ENCODE measurements at regions not wholly inside any gene's neighbourhood (a gene's known extent, or its start where the extent isn't known, plus 50 kb on each side); places are given as distances from the start of the nearest gene placed in this dataset.

DNA sequence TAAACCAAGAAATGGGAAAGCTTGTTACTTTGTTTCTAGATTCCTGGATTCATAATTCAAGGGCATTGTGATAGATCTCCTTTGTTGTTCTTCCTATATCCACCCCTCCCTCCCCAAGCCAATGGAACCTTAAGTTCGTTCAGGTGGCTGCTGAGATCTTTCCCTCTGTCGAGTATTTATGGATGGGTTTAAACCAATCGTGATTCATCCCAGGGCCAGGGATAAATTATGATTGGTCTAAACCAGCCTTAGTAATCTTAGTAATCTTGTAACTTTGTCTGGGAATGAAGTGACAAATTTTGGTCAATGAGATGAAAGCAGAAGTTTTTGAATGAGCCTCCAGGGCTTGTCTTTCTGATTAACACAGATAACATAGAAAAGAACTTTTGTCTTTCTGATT lies 56.1 kb upstream of the PCED1B start:
- ChIA-PET POLR2A (no interaction called here), CTCF (interaction anchor here (4.3 kb wide), 1 partner anchor 10 kb away, joined by 34 read pairs; no protein-coding TSS in a partner anchor)
- H3K4me3 ChIP-seq (ENCODE audit: low read depth, low read length) = no peak overlapping the region
- H3K9me3 ChIP-seq (ENCODE audit: control insufficient read depth, insufficient read depth, low read length) = no peaks in the 10 kb centered on the region
- H3K27me3 ChIP-seq (ENCODE audit: control insufficient read depth, insufficient read depth, low read length) = no peaks in the 10 kb centered on the region
- no peak for DNase-seq (ENCODE audit: low read depth, low spot score)
- TF ChIP-seq, protein P1, sequence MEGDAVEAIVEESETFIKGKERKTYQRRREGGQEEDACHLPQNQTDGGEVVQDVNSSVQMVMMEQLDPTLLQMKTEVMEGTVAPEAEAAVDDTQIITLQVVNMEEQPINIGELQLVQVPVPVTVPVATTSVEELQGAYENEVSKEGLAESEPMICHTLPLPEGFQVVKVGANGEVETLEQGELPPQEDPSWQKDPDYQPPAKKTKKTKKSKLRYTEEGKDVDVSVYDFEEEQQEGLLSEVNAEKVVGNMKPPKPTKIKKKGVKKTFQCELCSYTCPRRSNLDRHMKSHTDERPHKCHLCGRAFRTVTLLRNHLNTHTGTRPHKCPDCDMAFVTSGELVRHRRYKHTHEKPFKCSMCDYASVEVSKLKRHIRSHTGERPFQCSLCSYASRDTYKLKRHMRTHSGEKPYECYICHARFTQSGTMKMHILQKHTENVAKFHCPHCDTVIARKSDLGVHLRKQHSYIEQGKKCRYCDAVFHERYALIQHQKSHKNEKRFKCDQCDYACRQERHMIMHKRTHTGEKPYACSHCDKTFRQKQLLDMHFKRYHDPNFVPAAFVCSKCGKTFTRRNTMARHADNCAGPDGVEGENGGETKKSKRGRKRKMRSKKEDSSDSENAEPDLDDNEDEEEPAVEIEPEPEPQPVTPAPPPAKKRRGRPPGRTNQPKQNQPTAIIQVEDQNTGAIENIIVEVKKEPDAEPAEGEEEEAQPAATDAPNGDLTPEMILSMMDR (IDR thresholded peaks at IDR 0.05; ENCODE audit: low read depth, low read length) = no peak
- H3K27ac ChIP-seq (ENCODE audit: low read depth, low read length) = no peak overlapping the region

DNA sequence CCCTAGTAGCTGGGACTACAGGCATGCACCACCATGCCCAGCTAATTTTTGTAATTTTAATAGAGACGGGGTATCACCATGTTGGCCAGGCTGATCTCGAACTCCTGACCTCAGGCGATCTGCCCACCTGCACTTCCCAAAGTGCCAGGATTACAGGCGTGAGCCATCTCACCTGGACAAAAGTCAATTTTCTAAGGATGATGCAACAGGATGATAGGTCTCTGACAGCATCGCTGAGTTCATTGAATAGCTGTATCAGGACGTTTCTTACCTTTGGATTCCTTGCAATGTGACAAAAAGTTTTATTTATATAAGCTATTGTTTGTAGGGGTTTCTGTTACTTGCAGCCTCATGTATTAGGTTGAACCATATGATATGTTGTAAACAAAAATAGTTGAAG lies 55.5 kb upstream of the PCED1B start:
- CTCF ChIA-PET = interaction anchor here (1.1 to 4.3 kb wide), 2 partner anchors 9 to 39 kb away, joined by 3 to 34 read pairs; no protein-coding TSS in a partner anchor
- Histone ChIP-seq H3K9me3 (ENCODE audit: control insufficient read depth, insufficient read depth, low read length) (no peaks in the 10 kb centered on the region), H3K27me3 (ENCODE audit: control insufficient read depth, insufficient read depth, low read length) (no peaks in the 10 kb centered on the region), H3K4me3 (ENCODE audit: low read depth, low read length) (no peak overlapping the region), H3K27ac (ENCODE audit: low read depth, low read length) (no peak overlapping the region)
- POLR2A ChIA-PET = interaction anchor here (0.6 kb wide), 2 partner anchors 216 to 252 kb away, joined by 4 to 5 read pairs; no protein-coding TSS in a partner anchor
- TF ChIP-seq, protein P1 (IDR thresholded peaks at IDR 0.05; ENCODE audit: low read depth, low read length) = no peak
- no peak for DNase-seq (ENCODE audit: low read depth, low spot score)

DNA sequence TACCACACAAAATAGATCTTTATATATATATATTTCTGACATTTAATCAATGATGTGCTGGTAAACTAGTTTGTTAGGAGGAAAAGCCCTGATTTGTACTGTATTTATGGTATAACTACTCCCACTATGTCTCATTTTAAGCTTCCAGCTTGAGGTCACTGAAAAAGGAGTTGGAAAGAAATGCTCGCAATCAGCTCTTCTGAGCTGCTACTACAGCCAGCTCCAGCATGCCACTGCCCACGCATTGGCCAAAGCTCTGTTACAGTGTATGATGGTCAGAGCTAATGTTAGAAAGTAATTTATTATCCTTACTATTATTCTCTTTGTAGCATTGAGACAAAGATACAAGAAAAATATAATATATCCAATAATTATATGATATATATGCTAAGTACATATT lies 55.0 kb upstream of the PCED1B start:
- no peaks in the 10 kb centered on the region for H3K9me3 ChIP-seq (ENCODE audit: control insufficient read depth, insufficient read depth, low read length)
- ChIA-PET POLR2A (interaction anchor here (0.6 kb wide), 2 partner anchors 215 to 252 kb away, joined by 4 to 5 read pairs; no protein-coding TSS in a partner anchor), CTCF (interaction anchor here (1.1 to 4.3 kb wide), 2 partner anchors 8 to 40 kb away, joined by 3 to 34 read pairs; no protein-coding TSS in a partner anchor)
- H3K27ac ChIP-seq (ENCODE audit: low read depth, low read length) = no peak overlapping the region
- TF ChIP-seq, protein P1 (IDR thresholded peaks at IDR 0.05; ENCODE audit: low read depth, low read length) = no peak
- no peak for DNase-seq (ENCODE audit: low read depth, low spot score)
- no peaks in the 10 kb centered on the region for H3K27me3 ChIP-seq (ENCODE audit: control insufficient read depth, insufficient read depth, low read length)
- H3K4me3 ChIP-seq (ENCODE audit: low read depth, low read length) = no peak overlapping the region

DNA sequence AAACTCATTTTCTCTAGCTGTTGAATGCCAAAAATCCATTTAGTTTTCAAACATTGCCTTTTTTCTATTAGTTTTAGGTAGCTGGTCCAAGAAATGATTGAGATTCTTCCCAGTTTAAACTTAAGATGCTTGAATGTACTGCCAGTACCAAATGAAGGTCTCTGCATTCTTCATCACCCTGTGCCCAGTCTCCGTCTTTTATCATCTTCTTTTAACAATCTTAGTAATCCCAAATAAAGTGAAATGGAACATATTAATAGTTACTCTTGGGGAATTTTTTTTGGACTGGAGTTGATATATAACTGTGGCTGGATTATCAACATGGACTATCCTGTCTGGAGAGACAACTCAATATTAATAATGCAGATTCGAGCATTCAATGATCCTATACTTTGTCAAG lies 54.1 kb upstream of the PCED1B start:
- ChIA-PET CTCF (interaction anchor here (0.6 kb wide), 1 partner anchor 627 kb away, joined by 3 read pairs; no protein-coding TSS in a partner anchor), POLR2A (no interaction called here)
- no peaks in the 10 kb centered on the region for H3K9me3 ChIP-seq (ENCODE audit: control insufficient read depth, insufficient read depth, low read length)
- DNase-seq (ENCODE audit: low read depth, low spot score) = no peak
- no peak overlapping the region for H3K27ac ChIP-seq (ENCODE audit: low read depth, low read length)
- TF ChIP-seq, protein P1 (IDR thresholded peaks at IDR 0.05; ENCODE audit: low read depth, low read length) = no peak
- H3K27me3 ChIP-seq (ENCODE audit: control insufficient read depth, insufficient read depth, low read length) = no peaks in the 10 kb centered on the region
- H3K4me3 ChIP-seq (ENCODE audit: low read depth, low read length) = no peak overlapping the region

DNA sequence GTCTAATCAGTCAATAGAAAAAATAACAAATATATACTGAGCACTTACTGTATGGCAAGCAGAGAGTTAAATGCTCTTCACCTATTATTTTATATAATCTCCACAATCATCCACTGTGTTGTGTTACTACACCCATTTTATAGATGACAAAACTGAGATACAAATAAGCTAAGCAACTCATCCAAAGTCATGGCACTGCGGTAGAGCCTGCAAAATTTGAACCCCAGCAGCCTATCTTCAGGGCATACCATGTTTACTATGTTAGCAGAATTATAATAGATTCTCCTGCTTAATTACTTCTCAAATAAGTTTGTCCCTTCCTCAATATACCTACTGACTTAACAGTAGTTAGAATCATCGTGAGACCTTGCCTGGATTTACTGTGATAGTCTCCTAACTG lies 53.6 kb upstream of the PCED1B start:
- Histone ChIP-seq H3K27me3 (ENCODE audit: control insufficient read depth, insufficient read depth, low read length) (no peaks in the 10 kb centered on the region), H3K27ac (ENCODE audit: low read depth, low read length) (no peak overlapping the region), H3K9me3 (ENCODE audit: control insufficient read depth, insufficient read depth, low read length) (no peaks in the 10 kb centered on the region), H3K4me3 (ENCODE audit: low read depth, low read length) (no peak overlapping the region)
- TF ChIP-seq, protein P1 (IDR thresholded peaks at IDR 0.05; ENCODE audit: low read depth, low read length) = no peak
- ChIA-PET POLR2A (no interaction called here), CTCF (interaction anchor here (0.5 to 1.2 kb wide), 3 partner anchors 626 to 900 kb away, joined by 3 read pairs; no protein-coding TSS in a partner anchor)
- DNase-seq (ENCODE audit: low read depth, low spot score) = no peak
